ENCODE measurements at regions not wholly inside any gene's neighbourhood (a gene's known extent, or its start where the extent isn't known, plus 50 kb on each side); places are given as distances from the start of the nearest gene placed in this dataset.

DNA sequence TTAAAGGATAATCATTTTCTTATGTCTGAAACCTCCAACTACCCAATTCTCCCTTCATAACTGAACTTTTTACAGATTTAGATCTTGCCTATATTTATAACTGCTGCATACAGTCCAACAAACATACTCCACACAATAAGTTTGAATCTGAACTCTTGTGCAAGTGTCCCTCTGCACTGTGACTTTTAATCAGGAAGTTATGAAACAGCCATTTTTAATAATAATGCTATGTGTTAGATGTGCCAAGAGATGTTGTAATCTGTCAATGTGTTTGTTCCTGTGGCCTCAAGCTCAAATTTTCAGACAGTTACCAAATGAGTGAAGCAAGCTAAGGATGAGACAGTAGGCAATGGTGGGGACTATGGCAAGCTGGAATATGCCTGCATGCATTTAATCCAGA, 57.6 kb upstream of the MTAP start:
- TF ChIP-seq POLR2A (IDR thresholded peaks at IDR 0.05), result no peak
- TF ChIP-seq, protein P1, sequence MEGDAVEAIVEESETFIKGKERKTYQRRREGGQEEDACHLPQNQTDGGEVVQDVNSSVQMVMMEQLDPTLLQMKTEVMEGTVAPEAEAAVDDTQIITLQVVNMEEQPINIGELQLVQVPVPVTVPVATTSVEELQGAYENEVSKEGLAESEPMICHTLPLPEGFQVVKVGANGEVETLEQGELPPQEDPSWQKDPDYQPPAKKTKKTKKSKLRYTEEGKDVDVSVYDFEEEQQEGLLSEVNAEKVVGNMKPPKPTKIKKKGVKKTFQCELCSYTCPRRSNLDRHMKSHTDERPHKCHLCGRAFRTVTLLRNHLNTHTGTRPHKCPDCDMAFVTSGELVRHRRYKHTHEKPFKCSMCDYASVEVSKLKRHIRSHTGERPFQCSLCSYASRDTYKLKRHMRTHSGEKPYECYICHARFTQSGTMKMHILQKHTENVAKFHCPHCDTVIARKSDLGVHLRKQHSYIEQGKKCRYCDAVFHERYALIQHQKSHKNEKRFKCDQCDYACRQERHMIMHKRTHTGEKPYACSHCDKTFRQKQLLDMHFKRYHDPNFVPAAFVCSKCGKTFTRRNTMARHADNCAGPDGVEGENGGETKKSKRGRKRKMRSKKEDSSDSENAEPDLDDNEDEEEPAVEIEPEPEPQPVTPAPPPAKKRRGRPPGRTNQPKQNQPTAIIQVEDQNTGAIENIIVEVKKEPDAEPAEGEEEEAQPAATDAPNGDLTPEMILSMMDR (IDR thresholded peaks at IDR 0.05), result no peak
- no peak for TF ChIP-seq POLR2AphosphoS5 (IDR thresholded peaks at IDR 0.05)
